ENCODE measurements at regions not wholly inside any gene's neighbourhood (a gene's known extent, or its start where the extent isn't known, plus 50 kb on each side); places are given as distances from the start of the nearest gene placed in this dataset.
"Not testable (repeated sequence)": the region's sequence is repeated elsewhere in the genome, so short reads cannot be mapped to it uniquely, and the experiment has no call there.

DNA sequence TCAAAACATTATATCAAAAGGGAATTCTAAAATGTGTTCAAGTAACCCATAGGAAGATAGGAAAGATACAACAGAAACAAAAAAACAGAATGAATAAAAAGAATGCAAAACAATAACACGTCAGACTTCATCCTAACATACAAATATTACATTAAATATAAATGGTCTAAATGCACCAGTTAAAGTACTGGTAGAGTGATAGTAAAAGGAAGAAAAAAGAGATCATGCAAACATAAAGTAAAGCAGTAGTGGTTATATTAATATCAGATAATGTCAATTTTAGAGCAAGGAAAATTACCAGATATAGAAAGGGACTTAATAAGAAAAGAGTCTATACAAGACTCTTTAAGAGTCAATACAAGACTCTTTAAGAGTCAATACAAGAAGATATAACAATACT, 755.7 kb downstream of the MCTP2 start:
- no peak for DNase-seq

DNA sequence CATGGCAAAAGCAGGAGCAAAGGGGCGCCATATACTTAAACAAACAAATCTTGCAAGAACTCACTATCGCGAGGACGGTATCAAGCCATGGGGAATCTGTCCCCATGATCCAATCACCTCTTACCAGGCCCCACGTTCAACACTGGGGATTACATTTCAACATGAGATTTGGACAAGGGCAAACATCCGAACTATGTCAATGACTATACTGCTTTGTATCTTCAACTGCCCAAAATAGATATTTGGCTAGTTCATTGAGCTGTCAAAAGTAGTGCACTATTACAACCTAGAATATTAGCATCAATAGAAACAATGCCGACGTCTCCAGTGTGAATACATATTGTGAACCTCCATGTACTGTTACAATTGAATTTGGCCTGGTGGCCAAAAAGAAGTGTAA, 760.4 kb downstream of the MCTP2 start:
- no peak for DNase-seq

GRCh38 chr15:95009635-95010034, 778.3 kb downstream of the MCTP2 start:
- DNase-seq = no peak

DNA sequence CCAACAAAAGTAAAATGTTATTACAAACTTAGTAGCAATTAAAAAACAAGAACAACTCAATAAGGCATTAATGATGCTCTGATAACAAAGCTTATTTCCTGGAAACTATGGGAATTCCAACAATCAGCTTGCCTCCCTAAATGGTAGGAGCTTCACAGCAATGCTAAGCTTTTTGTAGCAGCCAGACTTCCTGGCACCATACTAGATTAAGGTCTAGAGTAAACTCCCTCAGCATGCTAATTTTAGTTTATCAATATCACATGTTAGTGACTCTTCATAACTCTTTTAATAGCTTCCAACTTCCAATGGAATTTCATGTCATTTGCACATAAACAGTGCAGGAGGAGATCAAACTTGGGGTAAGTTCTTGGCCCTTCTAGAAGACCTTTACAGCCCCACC, 782.0 kb downstream of the MCTP2 start:
- DNase-seq = no peak

DNA sequence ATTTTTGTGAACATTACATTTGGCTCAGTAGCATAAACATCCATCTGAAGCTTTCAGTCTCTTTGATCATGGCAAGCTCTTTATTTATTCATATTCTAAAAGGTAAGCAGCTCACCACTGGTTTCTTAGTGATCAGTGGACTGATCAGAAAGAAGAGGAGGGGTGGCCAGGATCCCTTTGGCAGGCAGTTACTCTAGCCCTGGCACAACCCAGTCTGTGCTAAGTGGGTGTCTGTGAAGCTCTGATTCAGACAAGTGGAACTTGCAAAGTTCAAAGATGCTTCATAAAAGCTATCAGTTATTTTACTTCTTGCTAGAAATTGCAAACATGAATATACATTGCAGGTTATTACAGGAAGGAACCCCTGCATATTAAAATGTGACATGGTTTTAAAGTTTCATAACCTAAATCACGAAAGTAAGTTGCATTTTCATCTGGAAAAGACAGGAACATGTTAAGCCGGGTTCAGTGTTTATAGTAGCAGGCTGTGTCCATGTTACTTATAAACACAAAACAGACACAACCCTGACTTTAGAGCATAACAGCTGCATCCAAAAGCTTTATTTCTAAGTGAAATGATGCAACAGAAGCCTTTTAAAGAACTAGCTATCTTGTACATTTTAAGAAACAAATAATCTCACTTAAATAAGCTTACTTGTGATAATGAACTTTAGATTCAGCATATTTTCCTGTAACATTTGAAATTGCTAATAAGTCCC, 785.3 kb downstream of the MCTP2 start:
- DNase-seq = no peak

GRCh38 chr15:95017666-95018328, 786.4 kb downstream of the MCTP2 start:
- peak in 8 of 56 donors; percentile 0 to 30 (median 5) for DNase-seq

DNA sequence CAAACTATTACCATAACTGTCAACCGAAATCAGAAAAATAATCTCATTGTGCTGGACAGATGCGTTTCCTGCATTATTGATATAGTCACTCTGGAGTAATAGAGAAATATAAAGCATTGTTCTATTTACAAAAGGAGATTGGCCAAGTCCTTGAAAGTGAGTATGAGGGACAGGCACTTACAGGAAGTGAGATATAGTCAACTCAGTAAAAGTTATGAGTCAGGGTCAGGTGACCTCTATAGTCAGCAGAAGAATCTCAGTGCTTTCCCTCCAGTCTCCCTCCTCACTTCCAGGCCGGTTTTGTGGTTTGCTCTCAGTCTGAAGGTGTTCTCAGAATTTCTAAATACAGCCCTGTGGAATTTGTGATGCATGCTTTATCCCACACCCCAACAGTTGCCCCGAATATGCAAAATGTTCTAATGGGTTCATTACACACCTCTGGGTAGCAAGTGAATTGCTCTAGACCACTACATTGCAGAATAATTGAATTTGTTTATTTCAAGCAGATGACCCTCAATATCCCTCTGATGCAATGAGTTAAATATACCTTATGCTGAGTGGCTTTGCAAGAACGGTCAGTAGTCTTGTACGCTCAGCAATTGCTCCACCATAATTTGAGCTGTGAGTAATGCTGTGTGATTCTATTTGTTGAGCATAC, 787.7 kb downstream of the MCTP2 start:
- DNase-seq = no peak

DNA sequence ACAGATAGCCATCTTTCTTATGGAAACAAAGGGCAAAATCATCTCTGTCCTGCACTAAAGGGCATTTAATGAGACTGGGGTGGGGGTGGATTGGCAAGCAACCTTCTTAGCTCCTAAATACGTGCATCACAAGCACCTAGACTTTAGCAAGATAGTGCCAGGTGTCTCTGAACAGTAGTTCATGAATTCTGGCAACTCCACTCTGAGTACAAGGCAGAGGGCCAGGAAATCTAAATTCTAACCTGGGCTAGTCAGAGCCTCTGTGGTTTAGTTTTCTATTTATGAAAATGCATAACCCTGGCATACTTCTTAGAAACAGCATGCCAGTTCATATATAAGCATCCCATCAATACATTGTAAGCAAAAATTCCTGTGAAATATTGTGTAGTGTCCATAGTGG, 788.5 kb downstream of the MCTP2 start:
- DNase-seq = no peak

DNA sequence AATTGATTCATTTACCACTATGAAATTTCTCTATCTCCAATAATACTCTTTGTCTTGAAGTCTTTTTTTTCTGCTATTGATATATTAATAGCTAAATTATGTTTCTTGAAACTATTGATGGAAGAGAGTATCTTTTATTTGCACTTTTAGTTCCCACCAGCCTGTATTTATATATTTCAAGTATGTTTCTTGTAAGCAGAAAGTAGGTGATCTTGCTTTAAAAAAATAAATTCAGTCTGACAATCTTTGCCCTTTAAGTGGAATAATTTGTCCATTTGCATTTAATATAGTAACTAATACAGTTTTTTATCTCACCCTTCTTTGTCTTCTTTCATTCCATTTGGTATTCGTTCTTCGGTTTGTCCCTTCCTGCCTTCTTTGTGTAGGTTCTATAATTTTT, 790.5 kb downstream of the MCTP2 start:
- DNase-seq = no peak

DNA sequence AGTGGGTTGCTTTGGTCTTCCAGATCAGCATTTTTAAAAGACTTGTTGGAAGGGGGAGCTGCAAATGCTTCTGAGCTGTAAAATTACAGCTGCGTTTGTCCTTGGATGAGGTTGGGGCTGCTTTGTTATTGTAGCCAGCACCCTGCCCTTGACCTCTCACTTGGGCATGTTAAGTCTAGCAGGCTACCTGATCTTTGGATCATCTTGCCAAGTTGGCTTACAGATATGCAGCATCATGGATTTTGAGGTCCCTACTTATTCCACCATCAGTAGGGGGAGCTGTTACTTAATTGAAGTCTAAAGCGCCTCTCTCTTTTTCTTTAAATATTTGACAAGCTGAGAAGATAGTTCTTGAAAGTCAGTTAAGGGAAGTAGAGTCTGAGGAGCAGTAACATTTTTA, 793.0 kb downstream of the MCTP2 start:
- no peak for DNase-seq

DNA sequence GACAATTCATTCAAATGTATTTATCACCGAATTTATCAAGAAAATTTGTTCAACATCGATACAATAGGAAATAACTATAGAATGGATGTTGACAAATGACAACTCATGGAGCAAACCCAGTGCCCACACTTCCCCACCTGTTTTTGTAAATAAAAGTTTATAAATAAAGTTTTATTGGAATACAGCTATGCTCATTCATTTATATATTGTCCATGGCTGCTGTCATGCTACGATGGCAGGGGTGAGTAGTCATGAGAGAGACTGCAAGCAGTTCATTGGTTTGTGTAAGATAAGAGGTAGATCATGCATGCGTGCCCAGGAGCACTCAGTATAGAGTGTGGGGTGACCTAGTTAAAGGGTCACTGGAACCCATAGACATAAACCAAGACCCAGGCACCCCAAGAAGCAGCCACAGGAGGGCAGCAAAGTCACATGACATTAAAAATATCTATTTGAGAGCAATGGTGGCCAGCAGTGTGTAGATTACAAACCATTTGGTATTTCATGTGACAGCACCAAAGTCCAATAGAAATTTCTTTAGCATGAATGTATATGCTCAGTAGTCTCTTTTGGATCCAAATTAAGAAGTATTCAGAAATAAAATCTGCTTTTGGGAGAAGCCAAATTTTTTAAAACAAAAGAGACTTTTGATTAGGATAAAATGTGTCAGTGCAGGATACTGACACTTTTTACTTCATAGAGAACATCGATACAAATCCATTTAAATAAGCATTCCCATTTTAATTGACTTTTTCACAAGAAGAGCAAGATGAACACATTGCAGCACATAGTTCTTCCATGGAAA, 794.8 kb downstream of the MCTP2 start:
- DNase-seq = no peak

GRCh38 chr15:95027981-95028380, 796.6 kb downstream of the MCTP2 start:
- DNase-seq = no peak

GRCh38 chr15:95032156-95032555, 800.8 kb downstream of the MCTP2 start:
- DNase-seq = no peak

- DNase-seq = no peak
Measured at GRCh38 chr15:95035106-95035505, 803.7 kb downstream of the MCTP2 start.

GRCh38 chr15:95041297-95041696, 809.9 kb downstream of the MCTP2 start:
- DNase-seq = no peak

DNA sequence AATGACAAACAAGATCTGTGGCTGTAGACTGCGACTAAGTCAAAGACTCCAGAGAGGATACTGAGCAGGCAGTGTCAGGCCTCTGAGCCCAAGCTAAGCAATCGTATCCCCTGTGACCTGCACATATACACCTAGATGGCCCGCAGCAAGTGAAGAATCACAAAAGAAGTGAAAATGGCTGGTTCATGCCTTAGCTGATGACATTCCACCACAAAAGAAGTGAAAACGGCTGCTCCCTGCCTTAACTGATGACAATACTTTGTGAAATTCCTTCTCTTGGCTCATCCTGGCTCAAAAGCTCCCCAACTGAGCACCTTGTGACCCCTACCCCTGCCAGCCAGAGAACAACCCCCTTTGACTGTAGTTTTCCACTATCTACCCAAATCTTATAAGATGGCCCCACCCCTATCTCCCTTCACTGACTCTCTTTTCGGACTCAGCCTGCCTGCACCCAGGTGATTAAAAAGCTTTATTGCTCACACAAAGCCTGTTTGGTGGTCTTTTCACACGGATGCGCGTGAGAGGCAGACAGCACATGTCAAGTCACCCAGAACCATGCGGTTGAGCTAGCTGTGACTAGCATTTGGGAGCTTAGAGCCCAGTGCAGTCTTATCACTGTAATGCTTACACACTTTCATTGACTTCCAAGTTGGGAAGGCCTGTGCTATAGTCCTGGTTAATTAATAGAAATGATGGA, 812.0 kb downstream of the MCTP2 start:
- not testable (repeated sequence) for DNase-seq

- no peak for DNase-seq
Measured at GRCh38 chr15:95043933-95044313, 812.6 kb downstream of the MCTP2 start.

DNA sequence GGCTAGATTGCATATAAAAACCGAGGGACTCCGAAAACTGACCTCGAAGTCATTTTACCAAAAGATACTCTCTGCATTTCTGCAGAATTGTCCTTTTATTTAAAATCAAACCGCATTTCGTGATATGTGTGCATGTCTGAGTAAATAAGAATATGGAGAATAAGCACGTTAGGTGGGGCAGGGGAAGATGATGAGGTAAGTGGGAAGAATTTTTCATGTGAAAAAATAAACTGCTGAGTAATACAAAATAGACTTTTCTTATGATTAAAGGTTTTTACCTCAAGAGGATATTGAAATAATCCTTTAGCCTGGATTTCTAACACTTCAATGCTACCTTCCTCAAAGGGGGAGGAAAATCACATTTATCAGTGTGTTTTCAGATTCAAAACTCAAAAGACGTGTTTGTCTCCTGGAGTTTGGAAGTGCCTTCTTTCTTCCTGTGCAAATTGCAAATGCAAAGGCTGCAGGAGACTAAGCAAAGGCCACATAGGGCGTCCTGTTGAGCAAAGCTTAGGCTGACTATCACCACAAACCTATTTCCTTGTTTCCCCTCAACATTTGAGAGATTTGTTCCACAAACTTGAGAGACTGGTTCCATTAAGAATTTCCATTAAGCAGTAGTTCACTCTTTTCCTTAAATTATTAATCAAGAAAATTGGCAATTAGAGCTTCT, 813.5 kb downstream of the MCTP2 start:
- no peak for DNase-seq

- DNase-seq = no peak
Measured at GRCh38 chr15:95051861-95052260, 820.5 kb downstream of the MCTP2 start.

- DNase-seq = no peak
Measured at GRCh38 chr15:95059346-95059905, 828.1 kb downstream of the MCTP2 start.

Measured in amygdala (tissue), 56 donors.